Bronchial epithelial cell (primary cell): ENCODE measurements at regions not wholly inside any gene's neighbourhood (a gene's known extent, or its start where the extent isn't known, plus 50 kb on each side); places are given as distances from the start of the nearest gene placed in this dataset.

Experiments used
- DNase-seq: peaks from one replicate; pipeline ENCODE4 v3.0.0-alpha.2; 2010; ENCODE audit warnings: low read depth
- FAIRE-seq: peaks from 2 replicates; lab custom pipeline; 2011; peaks lifted over from hg19 to GRCh38; lab: Jason Lieb, UNC
- H3K27me3 ChIP-seq: 2 replicates; pipeline ENCODE4 v1.5.1; 2011; ENCODE audit warnings: low read length; ENCODE audit not compliant: control insufficient read depth, insufficient read depth
- H3K36me3 ChIP-seq: 2 replicates; pipeline ENCODE4 v1.5.1; 2011; ENCODE audit warnings: low read length; ENCODE audit not compliant: control insufficient read depth, insufficient read depth
- H3K4me3 ChIP-seq: 2 replicates; pipeline ENCODE4 v1.5.1; 2011; ENCODE audit warnings: mild to moderate bottlenecking, low read depth, low read length, control low read depth
- CTCF ChIP-seq: IDR thresholded peaks from 2 replicates; pipeline ENCODE4 v1.5.1; 2011; ENCODE audit warnings: mild to moderate bottlenecking, moderate library complexity, low read length, control low read depth, inconsistent platforms; ENCODE audit not compliant: insufficient read depth, severe bottlenecking

GRCh38 chr12:59929110-59929509 is 333.3 kb downstream of the SLC16A7 start:
- Histone ChIP-seq H3K27me3 (no peaks in the 10 kb centered on the region), H3K36me3 (no peaks in the 10 kb centered on the region), H3K4me3 (no peak overlapping the region)
- no peak for TF ChIP-seq CTCF
- peak; percentile 98 for FAIRE-seq
- peak; percentile 97 for DNase-seq

- Histone ChIP-seq H3K36me3 (no peaks in the 10 kb centered on the region), H3K27me3 (no peaks in the 10 kb centered on the region), H3K4me3 (no peak overlapping the region)
- TF ChIP-seq CTCF, result no peak
- no peak for DNase-seq
- FAIRE-seq, result no peak
Measured at GRCh38 chr12:59934486-59934885, 338.7 kb downstream of the SLC16A7 start.

GRCh38 chr12:59936534-59936933 is 340.7 kb downstream of the SLC16A7 start:
- Histone ChIP-seq H3K4me3 (no peak overlapping the region), H3K27me3 (no peaks in the 10 kb centered on the region), H3K36me3 (no peaks in the 10 kb centered on the region)
- FAIRE-seq (no peak), DNase-seq (no peak)
- TF ChIP-seq CTCF, result no peak

GRCh38 chr12:59937148-59937547 is 341.3 kb downstream of the SLC16A7 start:
- Histone ChIP-seq H3K36me3 (no peaks in the 10 kb centered on the region), H3K4me3 (no peak overlapping the region), H3K27me3 (no peaks in the 10 kb centered on the region)
- DNase-seq (no peak), FAIRE-seq (no peak)
- TF ChIP-seq CTCF, result no peak

- Histone ChIP-seq H3K27me3 (no peaks in the 10 kb centered on the region), H3K36me3 (no peaks in the 10 kb centered on the region), H3K4me3 (no peak overlapping the region)
- DNase-seq, result no peak
- no peak for FAIRE-seq
- TF ChIP-seq CTCF, result no peak
Measured at GRCh38 chr12:59938190-59938962, 342.5 kb downstream of the SLC16A7 start.
